Subcutaneous abdominal adipose tissue (tissue), 5 donors: ENCODE measurements at regions not wholly inside any gene's neighbourhood (a gene's known extent, or its start where the extent isn't known, plus 50 kb on each side); places are given as distances from the start of the nearest gene placed in this dataset.
"Not testable (repeated sequence)": the region's sequence is repeated elsewhere in the genome, so short reads cannot be mapped to it uniquely, and the experiment has no call there.

Source experiments
- H3K27ac ChIP-seq: one replicate; pipeline ENCODE4 v1.7.0; 2013; ENCODE audit warnings: low read depth, mild to moderate bottlenecking, inconsistent platforms, low read length, moderate library complexity
- H3K27me3 ChIP-seq, 5 donors: one replicate each; pipeline ENCODE4 v1.7.0; 2013; ENCODE audit warnings: low read length in 5 of 5, inconsistent platforms in 1 of 5; ENCODE audit not compliant: control insufficient read depth in 5 of 5, insufficient read depth in 4 of 5
- H3K36me3 ChIP-seq, 5 donors: one replicate each; pipeline ENCODE4 v1.7.0; 2013; ENCODE audit warnings: low read length in 5 of 5; ENCODE audit not compliant: control insufficient read depth in 5 of 5, insufficient read depth in 5 of 5
- H3K4me1 ChIP-seq, 5 donors: one replicate each; pipeline ENCODE4 v1.7.0; 2013; ENCODE audit warnings: low read length in 5 of 5, mild to moderate bottlenecking in 3 of 5, moderate library complexity in 1 of 5; ENCODE audit not compliant: control insufficient read depth in 5 of 5, insufficient read depth in 5 of 5
- H3K4me3 ChIP-seq, 5 donors: one replicate each; pipeline ENCODE4 v1.7.0; 2013; ENCODE audit warnings: low read length in 5 of 5, low read depth in 1 of 5
- H3K9ac ChIP-seq, 5 donors: one replicate each; pipeline ENCODE4 v1.7.0; 2013; ENCODE audit warnings: low read length in 5 of 5, mild to moderate bottlenecking in 4 of 5, moderate library complexity in 3 of 5
- H3K9me3 ChIP-seq, 5 donors: one replicate each; pipeline ENCODE4 v1.7.0; 2013; ENCODE audit warnings: low read length in 5 of 5; ENCODE audit not compliant: control insufficient read depth in 5 of 5
- donor health status: healthy.
- donor health status: healthy.
- donor health status: healthy.
- donor health status: healthy.
- donor health status: healthy.

DNA sequence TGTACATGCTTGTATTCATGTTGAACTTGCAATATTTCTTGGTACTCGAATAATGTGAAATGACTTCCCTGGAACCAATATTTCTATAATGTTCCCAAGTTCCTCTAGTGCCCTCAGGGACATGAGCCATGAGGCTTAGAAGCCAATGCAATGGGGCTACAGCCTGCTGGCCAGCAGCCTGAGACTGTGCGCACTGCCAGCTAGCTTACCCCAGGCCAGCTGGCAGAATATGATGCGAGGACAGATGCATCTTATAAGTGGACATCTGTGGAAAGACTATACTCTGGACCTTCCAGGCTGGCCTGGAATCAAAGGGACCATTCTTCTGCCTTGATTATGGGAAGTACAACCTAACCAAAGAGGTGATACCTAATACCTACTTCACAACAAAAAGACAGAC, 1862.0 kb upstream of the ACO1 start:
- H3K27ac ChIP-seq, result no peak overlapping the region
- no peaks in the 10 kb centered on the region for H3K36me3 ChIP-seq
- H3K4me3 ChIP-seq, result no peak overlapping the region
- H3K9me3 ChIP-seq, result no peaks in the 10 kb centered on the region
- H3K4me1 ChIP-seq, result no peaks in the 10 kb centered on the region
- no peak overlapping the region for H3K9ac ChIP-seq
- H3K27me3 ChIP-seq, result no peaks in the 10 kb centered on the region

DNA sequence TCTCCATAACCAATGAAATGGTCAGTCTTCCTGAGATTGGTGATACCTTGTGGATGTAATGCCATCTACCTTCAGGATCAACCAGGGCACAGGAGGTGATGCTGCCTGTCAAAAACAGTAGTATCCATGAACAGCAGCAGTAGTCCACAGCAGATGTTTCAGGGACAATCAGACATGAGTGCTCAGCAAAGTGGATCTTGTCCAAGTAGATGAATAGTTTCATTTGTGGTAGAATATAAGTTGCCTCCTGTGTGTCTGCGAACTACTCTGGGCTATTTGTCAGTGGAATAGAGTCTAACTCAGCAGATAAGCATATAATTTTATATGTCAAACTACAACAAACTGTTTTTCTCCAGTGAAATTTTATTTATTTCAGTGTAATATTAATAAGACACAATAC, 1860.1 kb upstream of the ACO1 start:
- no peak overlapping the region for H3K27ac ChIP-seq
- no peak overlapping the region for H3K4me3 ChIP-seq
- no peaks in the 10 kb centered on the region for H3K27me3 ChIP-seq
- no peaks in the 10 kb centered on the region for H3K36me3 ChIP-seq
- H3K9ac ChIP-seq, result no peak overlapping the region
- no peaks in the 10 kb centered on the region for H3K4me1 ChIP-seq
- no peaks in the 10 kb centered on the region for H3K9me3 ChIP-seq

DNA sequence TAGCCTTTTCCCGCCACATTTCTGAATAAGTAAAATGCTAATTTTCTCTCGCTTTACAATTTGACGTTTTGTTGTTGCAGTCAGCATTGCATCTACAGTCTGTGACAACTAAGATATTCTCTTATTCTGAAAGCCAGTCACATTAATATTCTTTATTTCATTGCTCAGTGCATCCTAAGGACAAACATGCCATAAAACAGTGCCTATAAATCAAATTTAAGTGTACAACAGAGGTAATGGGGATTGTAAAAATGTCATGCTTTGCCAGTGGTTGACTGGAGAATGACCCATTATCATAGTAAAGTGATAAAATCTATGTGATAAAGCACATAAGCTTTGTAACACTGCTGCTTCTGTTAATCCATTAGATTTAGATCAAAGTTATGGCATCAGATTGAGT, 1850.0 kb upstream of the ACO1 start:
- H3K4me1 ChIP-seq, result no peaks in the 10 kb centered on the region
- H3K9me3 ChIP-seq, result peaks cover 0 to 7% (median 2%) of the 10 kb centered on the region in 5 donors
- H3K9ac ChIP-seq, result no peak overlapping the region
- no peaks in the 10 kb centered on the region for H3K36me3 ChIP-seq
- no peak overlapping the region for H3K4me3 ChIP-seq
- no peak overlapping the region for H3K27ac ChIP-seq
- no peaks in the 10 kb centered on the region for H3K27me3 ChIP-seq

GRCh38 chr9:30534896-30535295, 1849.5 kb upstream of the ACO1 start:
- no peaks in the 10 kb centered on the region for H3K36me3 ChIP-seq
- no peaks in the 10 kb centered on the region for H3K27me3 ChIP-seq
- H3K27ac ChIP-seq, result no peak overlapping the region
- H3K4me1 ChIP-seq, result no peaks in the 10 kb centered on the region
- peaks cover 0 to 7% (median 2%) of the 10 kb centered on the region in 5 donors for H3K9me3 ChIP-seq
- no peak overlapping the region for H3K9ac ChIP-seq
- H3K4me3 ChIP-seq, result no peak overlapping the region

- Histone ChIP-seq H3K27me3 (no peaks in the 10 kb centered on the region), H3K4me3 (no peak overlapping the region), H3K36me3 (no peaks in the 10 kb centered on the region), H3K9me3 (peaks cover 0 to 7% (median 2%) of the 10 kb centered on the region in 5 donors), H3K27ac (no peak overlapping the region), H3K9ac (no peak overlapping the region), H3K4me1 (no peaks in the 10 kb centered on the region)
These were observed 1847.9 kb upstream of the ACO1 start for GRCh38 chr9:30536494-30536893.

DNA sequence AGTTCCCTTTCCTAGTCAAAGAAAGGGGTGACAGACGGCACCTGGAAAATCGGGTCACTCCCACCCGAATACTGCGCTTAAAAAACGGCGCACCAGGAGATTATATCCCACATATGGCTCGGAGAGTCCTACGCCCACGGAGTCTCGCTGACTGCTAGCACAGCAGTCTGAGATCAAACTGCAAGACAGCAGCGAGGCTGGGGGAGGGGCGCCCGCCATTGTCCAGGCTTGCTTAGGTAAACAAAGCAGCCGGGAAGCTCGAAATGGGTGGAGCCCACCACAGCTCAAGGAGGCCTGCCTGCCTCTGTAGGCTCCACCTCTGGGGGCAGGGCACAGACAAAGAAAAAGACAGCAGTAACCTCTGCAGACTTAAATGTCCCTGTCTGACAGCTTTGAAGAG, 1844.7 kb upstream of the ACO1 start:
- H3K9me3 ChIP-seq, H3K27ac ChIP-seq, H3K27me3 ChIP-seq, H3K4me1 ChIP-seq, H3K4me3 ChIP-seq, H3K9ac ChIP-seq, H3K36me3 ChIP-seq: not testable (repeated sequence)

- Histone ChIP-seq H3K27ac (no peak overlapping the region), H3K9me3 (peaks cover 0 to 5% (median 2%) of the 10 kb centered on the region in 5 donors), H3K9ac (no peak overlapping the region), H3K27me3 (no peaks in the 10 kb centered on the region), H3K4me3 (no peak overlapping the region), H3K36me3 (no peaks in the 10 kb centered on the region), H3K4me1 (no peaks in the 10 kb centered on the region)
These were observed 1809.9 kb upstream of the ACO1 start for GRCh38 chr9:30574355-30575151.

DNA sequence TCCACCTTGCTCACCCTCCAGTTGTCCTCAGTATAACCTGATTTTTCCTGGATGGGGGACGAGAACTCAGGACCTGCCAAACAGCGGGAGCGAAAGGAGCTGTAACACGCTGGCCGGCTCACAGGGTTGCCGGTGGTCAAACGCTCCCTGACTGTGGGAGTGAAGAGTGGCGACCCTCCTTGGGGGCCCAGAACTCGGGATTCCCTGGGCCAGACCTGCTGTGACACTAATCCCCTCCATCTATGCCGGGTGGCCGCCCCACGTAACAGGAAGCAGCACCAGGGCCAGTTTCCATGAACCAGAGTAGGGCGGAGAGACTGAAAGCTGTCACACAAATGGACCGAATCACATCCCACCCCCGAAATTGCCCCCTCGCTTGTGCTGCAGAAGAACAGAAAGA, 1809.2 kb upstream of the ACO1 start:
- H3K4me3 ChIP-seq, result no peak overlapping the region

DNA sequence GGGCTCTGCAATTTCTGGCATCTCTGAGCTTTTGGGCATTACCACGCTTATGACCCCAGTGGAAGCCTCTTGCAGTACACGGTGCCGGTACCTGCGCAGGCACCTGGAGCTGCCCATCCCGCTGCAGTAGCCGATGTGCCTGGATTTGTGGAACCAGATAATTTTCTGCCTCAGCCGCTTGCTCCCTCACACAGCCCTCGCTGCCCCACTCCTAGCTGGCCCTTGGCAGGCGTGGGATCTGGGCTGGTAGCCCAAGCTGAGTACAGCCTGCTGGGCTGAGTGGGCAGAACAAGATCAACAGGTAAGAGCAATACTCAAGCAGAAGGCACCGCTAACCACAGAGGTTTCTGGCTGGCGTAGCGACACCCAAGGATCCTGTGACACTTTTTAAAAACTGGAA, 1808.8 kb upstream of the ACO1 start:
- no peaks in the 10 kb centered on the region for H3K4me1 ChIP-seq
- peaks cover 0 to 5% (median 2%) of the 10 kb centered on the region in 5 donors for H3K9me3 ChIP-seq
- no peak overlapping the region for H3K4me3 ChIP-seq
- H3K27ac ChIP-seq, result no peak overlapping the region
- H3K27me3 ChIP-seq, result no peaks in the 10 kb centered on the region
- H3K36me3 ChIP-seq, result no peaks in the 10 kb centered on the region
- no peak overlapping the region for H3K9ac ChIP-seq

More for the DNA sequence above, 1809.2 kb upstream of the ACO1 start:
- no peaks in the 10 kb centered on the region for H3K36me3 ChIP-seq
- H3K9ac ChIP-seq, result no peak overlapping the region
- no peaks in the 10 kb centered on the region for H3K4me1 ChIP-seq
- H3K27me3 ChIP-seq, result no peaks in the 10 kb centered on the region
- no peak overlapping the region for H3K27ac ChIP-seq
- H3K9me3 ChIP-seq, result peaks cover 0 to 5% (median 2%) of the 10 kb centered on the region in 5 donors

DNA sequence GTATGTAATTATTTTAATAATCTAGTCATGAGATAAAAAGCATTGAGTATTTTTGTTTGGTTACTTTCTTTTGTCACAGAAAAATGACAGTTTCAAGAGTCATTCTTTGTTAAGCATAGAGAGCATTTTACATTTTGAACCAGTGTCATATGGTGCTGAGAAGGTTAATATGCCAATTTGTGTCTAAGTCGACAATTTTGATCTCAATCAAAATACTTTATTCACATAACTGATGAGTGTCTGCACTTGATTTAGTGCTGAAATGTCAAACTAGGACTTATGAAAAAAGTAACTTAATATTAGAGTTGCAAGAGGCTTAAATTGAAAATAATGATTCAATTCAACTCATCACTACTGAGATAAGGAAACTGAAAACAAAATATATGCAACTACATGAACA, 1804.6 kb upstream of the ACO1 start:
- H3K9me3 ChIP-seq, result peaks cover 0 to under 1% (median 0%) of the 10 kb centered on the region in 5 donors
- H3K27ac ChIP-seq, result no peak overlapping the region
- H3K9ac ChIP-seq, result no peak overlapping the region
- H3K4me1 ChIP-seq, result no peaks in the 10 kb centered on the region
- no peaks in the 10 kb centered on the region for H3K36me3 ChIP-seq
- H3K4me3 ChIP-seq, result no peak overlapping the region
- H3K27me3 ChIP-seq, result no peaks in the 10 kb centered on the region
